Lower leg skin (tissue), 4 donors: ENCODE measurements at regions not wholly inside any gene's neighbourhood (a gene's known extent, or its start where the extent isn't known, plus 50 kb on each side); places are given as distances from the start of the nearest gene placed in this dataset.

Experiments
- DNase-seq, 2 donors: peaks; one replicate each; pipeline ENCODE4 v3.0.0-alpha.2; 2019; ENCODE audit warnings: low spot score in 2 of 2
- H3K4me3 ChIP-seq: fragments of 200-600 bp; sonication (generic); 2 replicates; pipeline ENCODE4 v1.5.1; 2017; ENCODE audit warnings: mild to moderate bottlenecking, low read depth; ENCODE audit not compliant: poor library complexity, severe bottlenecking
- CTCF ChIP-seq, 3 donors: fragments of 450-650 bp; IDR thresholded peaks; one replicate each; pipeline ENCODE4 v1.5.1; 2016; ENCODE audit warnings: antibody characterized with exemption in 3 of 3, mild to moderate bottlenecking in 3 of 3, moderate library complexity in 2 of 3
- POLR2A ChIP-seq, 2 donors: fragments of 450-650 bp; IDR thresholded peaks; one replicate each; pipeline ENCODE4 v1.6.1; 2016 to 2017; ENCODE audit warnings: antibody characterized with exemption in 2 of 2, mild to moderate bottlenecking in 1 of 2, moderate library complexity in 1 of 2
- WGBS, 2 donors: methylation state at CpG; one replicate each; pipeline ENCODE4 v1.1.5; 2018; 5-methylcytosine and 5-hydroxymethylcytosine counted together
- intact Hi-C: fragments of 100-400 bp; cut with DNase I; formaldehyde crosslinking; loops from one replicate; pipeline ENCODE4 v1.15.0; 2023; ENCODE audit warnings: low total_unique reads

- DNase-seq = no peak
- WGBS, 2 donors = 78 to 90% methylated on average over 2 of the region's 2 CpGs
- intact Hi-C loops = loop anchor here (5.0 kb wide), 1 partner anchor 994 kb away; no protein-coding TSS in a partner anchor
- TF ChIP-seq POLR2A (IDR thresholded peaks at IDR 0.05) = no peak
- TF ChIP-seq CTCF (IDR thresholded peaks at IDR 0.05) = no peak
- no peak overlapping the region for H3K4me3 ChIP-seq
These were observed 151.4 kb upstream of the LAMA2 start for GRCh38 chr6:128731249-128732165.

- intact Hi-C loops = no loop called here
- no peak overlapping the region for H3K4me3 ChIP-seq
- DNase-seq = no peak
- 69 to 76% methylated on average over 2 of the region's 2 CpGs for WGBS, 2 donors
- no peak for TF ChIP-seq POLR2A (IDR thresholded peaks at IDR 0.05)
- no peak for TF ChIP-seq CTCF (IDR thresholded peaks at IDR 0.05)
These were observed 155.4 kb upstream of the LAMA2 start for GRCh38 chr6:128727500-128727899.

- 34 to 36% methylated on average over 3 of the region's 3 CpGs for WGBS, 2 donors
- no peak overlapping the region for H3K4me3 ChIP-seq
- no peak for TF ChIP-seq POLR2A (IDR thresholded peaks at IDR 0.05)
- no peak for TF ChIP-seq CTCF (IDR thresholded peaks at IDR 0.05)
- peak in 1 of 2 donors; percentile 22 for DNase-seq
- intact Hi-C loops = no loop called here
These were observed 157.4 kb upstream of the LAMA2 start for GRCh38 chr6:128725271-128726233.

GRCh38 chr6:128724738-128725137, 158.2 kb upstream of the LAMA2 start:
- no peak for TF ChIP-seq CTCF (IDR thresholded peaks at IDR 0.05)
- TF ChIP-seq POLR2A (IDR thresholded peaks at IDR 0.05) = no peak
- intact Hi-C loops = no loop called here
- no peak overlapping the region for H3K4me3 ChIP-seq
- DNase-seq = no peak
- WGBS, 2 donors = 55 to 61% methylated on average over 5 of the region's 5 CpGs

- no peak for TF ChIP-seq CTCF (IDR thresholded peaks at IDR 0.05)
- TF ChIP-seq POLR2A (IDR thresholded peaks at IDR 0.05) = no peak
- WGBS, 2 donors = 67 to 80% methylated on average over 2 of the region's 2 CpGs
- no peak for DNase-seq
- no peak overlapping the region for H3K4me3 ChIP-seq
- intact Hi-C loops = no loop called here
These were observed 159.3 kb upstream of the LAMA2 start for GRCh38 chr6:128723667-128724066.
